B cell (primary cell): ENCODE measurements at regions not wholly inside any gene's neighbourhood (a gene's known extent, or its start where the extent isn't known, plus 50 kb on each side); places are given as distances from the start of the nearest gene placed in this dataset.
"Not testable (repeated sequence)": the region's sequence is repeated elsewhere in the genome, so short reads cannot be mapped to it uniquely, and the experiment has no call there.

Experiments
- ATAC-seq: fragments of 200-7000 bp; cut with Tn5 transposase; one replicate; pipeline ENCODE4 v1.10.0; 2021; ENCODE audit warnings: low read depth, mild to moderate bottlenecking, moderate number of reproducible peaks, moderate library complexity
- CTCF ChIA-PET: fragments of 350-600 bp; sonication (Branson Sonifier 250); formaldehyde crosslinking; loops from one replicate; lab custom pipeline; 2021; ENCODE audit warnings: antibody characterized with exemption, inconsistent platforms; lab: Charles Lee
- POLR2A ChIA-PET: fragments of 350-600 bp; sonication (Branson Sonifier 250); formaldehyde crosslinking; loops from one replicate; lab custom pipeline; 2021; ENCODE audit warnings: antibody characterized with exemption; lab: Charles Lee
- DNase-seq: peaks from one replicate; pipeline ENCODE4 v3.0.0; 2013
- H2AFZ ChIP-seq: 2 replicates; pipeline ENCODE4 v1.6.1; 2012; ENCODE audit warnings: mild to moderate bottlenecking, low read depth, low read length; ENCODE audit not compliant: insufficient read depth, poor library complexity, severe bottlenecking
- H3K27ac ChIP-seq, 2 donors: 1 replicate in 1 of 2; 2 replicates in 1 of 2; pipeline ENCODE4 v1.5.1; 2012 to 2013; ENCODE audit warnings: low read length in 2 of 2, mild to moderate bottlenecking in 2 of 2, moderate library complexity in 1 of 2
- H3K27me3 ChIP-seq, 4 experiments: fragments of 200-600 bp in 1 of 4; sonication (generic) in 1 of 4; replicated peaks in 1 of 4; 1 replicate in 2 of 4; 2 replicates in 2 of 4; pipeline versions ENCODE4 v1.6.1 to v1.7.0; 2013 to 2016; ENCODE audit warnings: low read length in 3 of 4, mild to moderate bottlenecking in 2 of 4, mixed read lengths in 1 of 4, moderate library complexity in 1 of 4; ENCODE audit not compliant: insufficient read depth in 4 of 4, control insufficient read depth in 3 of 4; ENCODE audit errors: control extremely low read depth in 1 of 4
- H3K36me3 ChIP-seq, 2 experiments: replicated peaks in 1 of 2; 1 replicate in 1 of 2; 2 replicates in 1 of 2; pipeline versions ENCODE4 v1.6.1 to v1.7.1; 2013; ENCODE audit warnings: low read length in 1 of 2; ENCODE audit not compliant: insufficient read depth in 2 of 2, control insufficient read depth in 1 of 2; ENCODE audit errors: control extremely low read depth in 1 of 2, extremely low read depth in 1 of 2
- H3K4me1 ChIP-seq, 2 donors: fragments of 200-600 bp in 1 of 2; sonication (generic) in 1 of 2; 1 replicate in 1 of 2; 2 replicates in 1 of 2; pipeline versions ENCODE4 v1.5.1 to v1.6.1; 2013 to 2017; ENCODE audit warnings: low read length in 2 of 2; ENCODE audit not compliant: control insufficient read depth in 2 of 2, insufficient read depth in 2 of 2
- H3K4me2 ChIP-seq: replicated peaks from 2 replicates; pipeline ENCODE3; 2012; ENCODE audit warnings: mild to moderate bottlenecking, low read depth, low read length; ENCODE audit not compliant: poor library complexity, severe bottlenecking
- H3K4me3 ChIP-seq, 5 experiments: fragments of 200-600 bp in 1 of 5; sonication (generic) in 1 of 5; 1 replicate in 3 of 5; 2 replicates in 2 of 5; pipeline versions ENCODE4 v1.5.1 to v1.7.0; 2011 to 2016; ENCODE audit warnings: low read length in 4 of 5, mild to moderate bottlenecking in 4 of 5, low read depth in 2 of 5, control low read depth in 1 of 5, moderate library complexity in 1 of 5; ENCODE audit not compliant: insufficient read depth in 1 of 5; ENCODE audit errors: control extremely low read depth in 1 of 5, extremely low read depth in 1 of 5
- H3K79me2 ChIP-seq: fragments of 200-600 bp; sonication (generic); one replicate; pipeline ENCODE4 v1.6.0; 2016; ENCODE audit warnings: low read length; ENCODE audit not compliant: control insufficient read depth, insufficient read depth
- H3K9ac ChIP-seq: fragments of 200-600 bp; sonication (generic); 2 replicates; pipeline ENCODE4 v1.6.1; 2017; ENCODE audit warnings: mild to moderate bottlenecking, low read length, moderate library complexity
- H3K9me3 ChIP-seq, 3 donors: one replicate each; pipeline versions ENCODE4 v1.6.1 to v1.7.1; 2013; ENCODE audit warnings: low read length in 2 of 3; ENCODE audit not compliant: control insufficient read depth in 2 of 3, insufficient read depth in 1 of 3; ENCODE audit errors: control extremely low read depth in 1 of 3
- H4K20me1 ChIP-seq: 2 replicates; pipeline ENCODE4 v1.6.0; 2012; ENCODE audit warnings: mild to moderate bottlenecking, low read length; ENCODE audit not compliant: insufficient read depth, control insufficient read depth, poor library complexity, severe bottlenecking
- H3K27ac Mint-ChIP-seq: one replicate; pipeline ENCODE4 v1.8.0; 2021; ENCODE audit warnings: mixed read lengths
- H3K27me3 Mint-ChIP-seq: one replicate; pipeline ENCODE4 v1.8.0; 2021; ENCODE audit warnings: mixed read lengths
- H3K4me1 Mint-ChIP-seq: one replicate; pipeline ENCODE4 v1.8.0; 2021; ENCODE audit warnings: mixed read lengths
- H3K4me3 Mint-ChIP-seq: one replicate; pipeline ENCODE4 v1.8.0; 2021; ENCODE audit warnings: mixed read lengths
- H3K9me3 Mint-ChIP-seq: one replicate; pipeline ENCODE4 v1.8.0; 2022; ENCODE audit warnings: mixed read lengths; ENCODE audit not compliant: insufficient read depth
- EZH2 ChIP-seq: IDR thresholded peaks from 2 replicates; pipeline ENCODE4 v1.6.1; 2012; ENCODE audit warnings: borderline replicate concordance, low read depth, mild to moderate bottlenecking, moderate library complexity, low read length; ENCODE audit not compliant: insufficient read depth, poor library complexity, severe bottlenecking
- WGBS: methylation state at CpG from one replicate; pipeline ENCODE4 v1.1.5; 2013; ENCODE audit warnings: missing lambda C conversion rate; ENCODE audit not compliant: insufficient coverage; 5-methylcytosine and 5-hydroxymethylcytosine counted together
- intact Hi-C: fragments of 100-400 bp; cut with micrococcal nuclease; formaldehyde crosslinking; loops from one replicate; pipeline ENCODE4 v1.10.0; 2022
- TF ChIP-seq, protein P1 (sequence below): fragments of 200-600 bp; IDR thresholded peaks from one replicate; pipeline ENCODE4 v1.8.0; 2022; ENCODE audit warnings: antibody characterized with exemption, mild to moderate bottlenecking

DNA sequence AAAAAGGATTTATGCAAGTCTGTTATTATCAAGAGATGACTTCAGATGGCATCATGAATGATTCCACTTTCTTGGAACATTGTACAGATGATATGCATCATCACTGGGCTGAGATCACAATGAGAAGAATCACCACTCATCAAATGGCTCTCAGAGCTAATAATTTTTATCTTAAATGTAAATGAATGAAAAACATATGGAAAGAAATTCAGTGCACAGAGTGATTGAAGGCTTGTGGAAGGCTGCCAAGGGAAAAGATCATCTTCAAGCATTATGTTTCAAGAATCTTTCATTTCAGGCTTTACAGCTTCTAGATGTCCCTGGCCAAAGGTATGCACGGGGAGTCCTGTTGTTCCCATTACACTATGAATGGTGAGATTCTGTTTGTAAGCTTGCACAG is 955.7 kb downstream of the TTLL7 start:
- Mint-ChIP-seq H3K27ac (no peak overlapping the region), H3K9me3 (peaks cover 4% of the 10 kb centered on the region), H3K4me3 (no peak overlapping the region), H3K4me1 (no peaks in the 10 kb centered on the region), H3K27me3 (no peaks in the 10 kb centered on the region)
- DNase-seq: no peak
- Histone ChIP-seq H3K4me3 (no peak overlapping the region), H3K79me2 (no peaks in the 10 kb centered on the region), H3K4me1 (no peaks in the 10 kb centered on the region), H3K27me3 (no peaks in the 10 kb centered on the region), H3K4me2 (no peak overlapping the region), H3K27ac (no peak overlapping the region), H2AFZ (no peak overlapping the region), H4K20me1 (no peaks in the 10 kb centered on the region), H3K9ac (no peak overlapping the region), H3K9me3 (peaks cover 0 to 2% (median 0%) of the 10 kb centered on the region in 3 donors), H3K36me3 (no peaks in the 10 kb centered on the region)
- intact Hi-C loops: loop anchor here (5.0 kb wide), 1 partner anchor 1039 kb away; no protein-coding TSS in a partner anchor
- no CpG with 5 or more reads among the region's 1 CpG for WGBS
- ChIA-PET POLR2A (no interaction called here), CTCF (no interaction called here)
- no peak for TF ChIP-seq EZH2
- TF ChIP-seq, protein P1, sequence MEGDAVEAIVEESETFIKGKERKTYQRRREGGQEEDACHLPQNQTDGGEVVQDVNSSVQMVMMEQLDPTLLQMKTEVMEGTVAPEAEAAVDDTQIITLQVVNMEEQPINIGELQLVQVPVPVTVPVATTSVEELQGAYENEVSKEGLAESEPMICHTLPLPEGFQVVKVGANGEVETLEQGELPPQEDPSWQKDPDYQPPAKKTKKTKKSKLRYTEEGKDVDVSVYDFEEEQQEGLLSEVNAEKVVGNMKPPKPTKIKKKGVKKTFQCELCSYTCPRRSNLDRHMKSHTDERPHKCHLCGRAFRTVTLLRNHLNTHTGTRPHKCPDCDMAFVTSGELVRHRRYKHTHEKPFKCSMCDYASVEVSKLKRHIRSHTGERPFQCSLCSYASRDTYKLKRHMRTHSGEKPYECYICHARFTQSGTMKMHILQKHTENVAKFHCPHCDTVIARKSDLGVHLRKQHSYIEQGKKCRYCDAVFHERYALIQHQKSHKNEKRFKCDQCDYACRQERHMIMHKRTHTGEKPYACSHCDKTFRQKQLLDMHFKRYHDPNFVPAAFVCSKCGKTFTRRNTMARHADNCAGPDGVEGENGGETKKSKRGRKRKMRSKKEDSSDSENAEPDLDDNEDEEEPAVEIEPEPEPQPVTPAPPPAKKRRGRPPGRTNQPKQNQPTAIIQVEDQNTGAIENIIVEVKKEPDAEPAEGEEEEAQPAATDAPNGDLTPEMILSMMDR: no peak
- ATAC-seq: no peak

DNA sequence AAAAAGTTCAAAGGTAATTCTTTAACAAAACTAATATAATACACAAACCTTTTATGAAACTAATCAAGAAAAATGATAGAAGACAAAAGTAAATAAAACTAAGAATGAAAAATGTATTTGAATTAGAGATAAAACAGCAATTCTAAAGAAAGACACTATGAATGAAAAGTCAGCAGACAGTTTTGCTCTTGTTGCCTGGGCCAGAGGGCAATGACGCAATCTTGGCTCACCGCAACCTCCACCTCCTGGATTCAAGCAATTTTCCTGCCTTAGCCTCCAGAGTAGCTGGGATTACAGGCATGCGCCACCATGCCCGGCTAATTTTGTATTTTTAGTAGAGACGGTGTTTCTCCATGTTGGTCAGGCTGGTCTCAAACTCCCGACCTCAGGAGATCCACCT is 959.8 kb downstream of the TTLL7 start:
- H3K36me3 ChIP-seq, H3K4me3 Mint-ChIP-seq, H3K4me1 ChIP-seq, H3K4me1 Mint-ChIP-seq, H2AFZ ChIP-seq, H3K27ac ChIP-seq, H3K79me2 ChIP-seq, POLR2A ChIA-PET, DNase-seq, H3K27me3 ChIP-seq, H3K9me3 Mint-ChIP-seq, H3K9me3 ChIP-seq, CTCF ChIA-PET, H3K27ac Mint-ChIP-seq, H3K4me3 ChIP-seq, H3K4me2 ChIP-seq, H4K20me1 ChIP-seq, H3K9ac ChIP-seq, intact Hi-C loops, H3K27me3 Mint-ChIP-seq, ATAC-seq: not testable (repeated sequence)
- 95% methylated on average over 5 of the region's 6 CpGs for WGBS
